GM19025 (cell line): ENCODE measurements at regions not wholly inside any gene's neighbourhood (a gene's known extent, or its start where the extent isn't known, plus 50 kb on each side); places are given as distances from the start of the nearest gene placed in this dataset.

Experiments
- ATAC-seq: cut with Tn5 transposase; IDR thresholded peaks from one replicate; pipeline ENCODE4 v1.9.1; 2021; ENCODE audit warnings: mild to moderate bottlenecking, low read depth, moderate library complexity; ENCODE audit not compliant: unreplicated experiment

DNA sequence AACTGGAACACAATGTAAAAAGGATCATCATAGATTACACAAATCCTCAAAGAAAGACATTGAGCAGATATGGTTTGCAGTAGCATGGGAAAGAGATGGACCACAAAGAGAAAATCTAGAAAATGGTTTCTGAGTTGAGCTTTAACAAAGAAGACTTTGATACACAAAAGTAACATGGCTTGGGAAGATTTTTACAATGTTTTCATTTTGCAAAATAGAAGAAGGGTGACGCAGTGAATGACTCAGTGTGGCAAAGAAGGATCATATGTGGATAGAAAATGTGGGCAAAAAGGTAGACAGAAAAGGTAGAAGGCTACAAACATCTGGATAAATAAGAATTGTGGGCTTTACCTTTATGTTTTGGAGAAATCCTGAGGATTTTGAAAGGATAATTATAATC lies 1220.5 kb downstream of the PCDH17 start:
- ATAC-seq: no peak

DNA sequence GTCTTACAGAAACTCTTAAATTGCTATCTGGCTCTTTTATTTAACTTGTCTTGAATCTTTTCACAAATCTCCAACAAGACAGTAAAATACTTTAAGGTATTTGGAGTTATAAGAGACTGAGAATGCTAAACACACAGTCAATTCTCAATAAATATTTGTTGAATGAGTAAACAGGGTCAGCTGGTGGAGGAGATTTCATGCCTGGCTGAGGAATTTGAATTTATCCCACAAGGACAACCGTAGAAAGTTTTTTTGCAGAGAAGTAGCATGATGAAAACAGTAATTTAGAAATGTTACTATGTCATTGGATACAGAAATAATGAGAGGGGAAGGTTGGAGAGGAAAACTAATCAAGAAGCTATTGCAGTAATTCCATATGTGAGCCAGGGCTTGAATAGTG lies 1223.7 kb downstream of the PCDH17 start:
- no peak for ATAC-seq

- ATAC-seq: no peak
Measured at GRCh38 chr13:58858870-58859371, 1227.4 kb downstream of the PCDH17 start.

DNA sequence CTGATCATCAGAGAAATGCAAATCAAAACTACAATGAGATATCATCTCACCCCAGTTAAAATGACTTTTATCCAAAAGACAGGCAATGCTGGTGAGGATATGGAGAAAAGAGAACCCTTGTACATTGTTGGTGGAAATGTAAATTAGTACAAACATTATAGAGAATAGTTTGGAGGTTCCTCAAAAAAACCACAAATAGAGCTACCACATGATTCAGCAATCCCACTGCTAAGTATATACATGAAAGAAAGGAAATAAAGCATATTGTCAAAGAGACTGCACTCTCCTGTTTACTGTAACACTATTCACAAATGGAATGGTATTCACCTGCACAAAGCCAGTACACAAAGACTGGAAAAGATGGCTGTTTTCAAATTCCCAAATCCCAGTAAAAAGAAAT lies 1233.7 kb downstream of the PCDH17 start:
- no peak for ATAC-seq

DNA sequence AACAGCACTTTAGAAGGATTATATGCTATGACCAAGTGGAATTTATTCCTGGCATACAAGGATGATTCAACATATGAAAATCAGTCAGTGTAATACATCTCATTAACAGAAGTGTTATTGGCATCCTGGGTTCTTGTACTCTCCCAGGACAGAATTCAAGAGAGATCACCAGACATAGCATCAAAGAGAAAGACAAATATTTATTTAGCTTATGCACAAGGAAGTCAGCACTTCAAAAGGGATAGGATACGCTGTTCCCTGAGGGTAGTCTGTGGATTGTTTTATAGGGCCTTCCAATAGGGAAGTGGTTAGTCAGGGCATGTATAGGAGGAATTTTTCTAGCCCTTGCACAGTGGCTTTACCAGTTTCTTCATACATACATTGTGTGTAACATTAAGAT lies 1238.0 kb downstream of the PCDH17 start:
- ATAC-seq: no peak

DNA sequence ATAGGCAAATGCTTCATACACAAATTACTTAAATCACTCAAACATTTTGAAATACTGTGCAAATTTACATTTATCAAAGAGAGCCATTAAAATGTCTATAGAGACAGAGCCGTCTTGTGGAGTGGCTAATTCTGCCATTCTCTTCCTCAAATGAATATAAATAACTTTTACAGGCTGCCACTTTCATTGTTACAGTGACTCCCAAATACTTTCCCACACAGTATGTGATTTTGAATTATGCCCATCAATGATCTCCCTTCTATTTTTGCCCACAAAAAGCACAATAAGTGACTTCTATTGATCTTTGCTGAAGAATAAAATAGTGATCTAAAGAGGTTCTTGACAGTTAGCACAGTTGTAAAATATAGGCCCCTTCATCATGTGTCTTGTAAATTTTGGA lies 1244.9 kb downstream of the PCDH17 start:
- ATAC-seq: no peak

DNA sequence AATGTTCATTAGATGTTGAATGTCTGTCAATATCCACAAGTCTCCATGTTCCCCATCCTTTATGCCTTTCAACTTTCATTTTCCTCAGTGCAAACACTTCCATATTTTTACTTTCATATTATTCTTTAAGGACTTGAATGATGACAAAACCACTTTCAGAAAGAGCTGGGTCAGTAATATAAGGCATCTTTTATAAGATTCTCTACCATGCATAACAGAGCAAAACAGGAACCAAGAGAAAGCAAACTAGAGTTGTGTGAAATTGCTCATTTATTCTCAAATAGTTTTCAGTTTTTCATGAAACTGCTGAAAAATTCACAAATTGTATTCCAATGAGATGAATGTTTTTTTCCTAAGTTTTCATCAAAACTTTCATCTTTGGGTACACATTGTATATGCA lies 1247.6 kb downstream of the PCDH17 start:
- no peak for ATAC-seq

DNA sequence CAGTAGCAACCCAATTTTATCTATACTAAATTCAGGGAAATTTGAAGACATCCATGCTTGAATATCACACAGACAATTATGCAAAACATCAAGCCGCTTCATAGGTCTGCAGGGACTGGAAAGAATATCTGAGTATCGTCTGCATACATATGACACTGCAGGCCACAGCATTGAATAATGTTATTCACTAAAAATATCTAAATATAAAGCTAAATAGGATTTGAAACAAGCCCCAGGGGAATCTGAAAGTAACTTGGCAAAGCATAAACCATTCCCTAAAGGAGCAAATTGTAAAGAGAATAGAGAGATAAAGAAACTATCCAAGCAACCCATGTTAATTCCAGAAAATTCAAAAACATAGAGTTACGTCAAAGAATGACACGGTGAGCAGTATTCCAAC lies 1251.0 kb downstream of the PCDH17 start:
- ATAC-seq: no peak

DNA sequence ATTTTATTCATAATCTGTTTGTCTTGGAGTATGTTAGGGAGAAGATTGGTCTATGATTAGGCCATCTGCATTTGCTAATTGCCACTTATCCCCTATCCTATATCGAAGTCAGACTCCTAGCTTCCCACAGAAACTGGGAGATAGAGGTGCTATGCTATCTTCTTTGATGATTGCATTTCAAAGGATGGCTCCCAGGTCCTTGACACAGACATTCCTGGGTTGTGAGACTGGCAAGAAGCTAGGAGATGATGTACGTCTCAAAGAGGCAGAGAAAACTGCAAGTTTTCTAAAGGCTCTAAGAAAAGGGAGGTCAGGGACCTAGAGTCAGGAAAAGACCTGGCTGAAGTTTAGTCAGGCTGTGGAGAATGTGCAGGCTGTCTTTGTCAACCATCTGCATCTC lies 1251.9 kb downstream of the PCDH17 start:
- no peak for ATAC-seq

DNA sequence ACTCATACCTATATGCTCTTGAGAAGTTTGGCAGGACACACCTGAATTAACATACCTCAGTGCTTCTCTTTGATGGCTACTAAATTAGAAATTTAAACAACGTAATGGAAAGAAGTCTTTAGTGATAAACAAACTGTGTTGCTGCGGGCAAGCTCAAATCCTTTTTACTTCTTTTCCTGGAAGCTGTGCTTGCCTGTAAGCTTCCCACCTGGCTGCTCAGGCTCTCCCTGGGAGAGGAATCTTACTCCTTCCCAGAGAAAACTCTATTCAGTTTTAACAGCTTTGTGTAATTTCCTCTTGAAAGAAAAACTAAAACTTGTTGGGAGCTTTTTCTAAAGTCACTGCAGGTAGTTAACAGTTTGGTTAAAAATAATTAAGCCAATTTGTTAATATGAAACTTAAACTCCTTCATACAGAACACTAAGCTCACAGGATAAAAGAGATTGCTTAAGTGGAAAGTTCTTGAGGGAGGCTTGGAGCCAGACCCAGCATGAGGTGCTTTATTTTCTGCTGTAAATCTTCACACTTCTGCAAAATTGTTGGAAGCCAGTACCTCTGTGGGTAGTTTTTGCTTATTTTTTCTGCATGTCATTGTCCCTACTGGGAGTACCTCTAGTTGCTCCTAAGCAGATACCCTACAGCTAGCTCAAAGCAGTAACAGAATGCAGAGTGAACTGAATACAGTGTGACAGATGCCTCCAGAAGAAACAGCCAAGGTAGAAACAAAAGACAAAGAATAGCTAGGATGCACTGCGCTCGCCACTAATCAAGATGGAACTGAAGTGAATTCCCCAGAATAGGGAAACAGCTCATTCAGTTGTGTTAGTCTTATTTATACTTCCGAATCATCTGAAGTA lies 1253.0 kb downstream of the PCDH17 start:
- no peak for ATAC-seq

DNA sequence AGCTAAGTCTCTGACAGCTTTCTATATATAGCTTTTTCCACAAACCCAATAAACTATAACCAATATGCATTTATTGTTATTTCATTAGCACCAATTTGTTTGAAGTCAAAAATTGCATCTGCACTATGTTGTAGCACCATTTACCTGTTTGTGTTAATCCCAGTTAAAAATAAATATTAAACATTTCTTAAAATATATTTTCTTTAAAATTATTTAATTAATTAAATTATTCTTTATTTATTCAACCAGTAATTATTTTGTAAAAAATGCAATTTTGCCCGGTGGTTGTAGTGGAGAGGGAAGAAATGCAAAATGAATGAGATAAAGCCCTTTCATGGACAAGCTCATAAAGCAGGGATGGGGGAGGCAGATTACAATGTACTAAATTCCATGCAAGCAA lies 1257.9 kb downstream of the PCDH17 start:
- ATAC-seq: no peak

GRCh38 chr13:58893396-58893795 lies 1261.9 kb downstream of the PCDH17 start:
- no peak for ATAC-seq

DNA sequence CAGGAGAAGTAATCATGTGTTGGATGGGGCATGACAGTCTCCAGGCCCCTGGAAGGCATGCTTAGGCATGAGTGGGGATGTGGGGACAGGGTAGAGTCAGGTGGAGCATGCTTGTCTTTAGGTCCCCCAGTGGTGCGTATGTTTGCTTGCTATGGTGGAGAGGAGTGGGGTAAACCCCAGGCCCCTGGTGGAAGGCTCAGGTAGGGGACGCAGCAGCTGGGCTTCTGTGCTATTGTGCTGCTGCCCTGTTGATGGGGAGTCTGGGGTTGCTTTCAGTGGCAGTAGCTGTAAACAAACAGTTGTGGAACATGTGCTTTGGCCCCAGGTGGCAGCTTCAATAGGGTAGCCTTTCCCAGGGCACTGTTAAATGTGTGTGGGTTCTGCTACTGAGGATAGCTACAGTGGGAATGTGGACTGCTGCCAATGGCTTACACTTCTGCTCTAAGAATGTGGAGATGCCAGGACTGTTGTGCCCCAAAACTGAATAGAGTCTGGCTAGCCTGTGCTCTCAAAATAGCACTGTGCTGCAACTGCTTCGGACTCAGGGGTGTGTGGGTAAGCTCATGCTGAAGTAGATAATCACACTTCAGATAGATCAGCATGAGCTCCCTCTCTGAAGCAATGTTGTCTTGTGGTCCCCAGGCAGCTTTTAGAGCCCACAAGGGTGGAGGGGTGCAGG lies 1257.3 kb downstream of the DIAPH3 start:
- no peak for ATAC-seq

GRCh38 chr13:58907347-58907746 lies 1256.4 kb downstream of the DIAPH3 start:
- no peak for ATAC-seq

GRCh38 chr13:58908019-58908679 lies 1255.6 kb downstream of the DIAPH3 start:
- no peak for ATAC-seq

- no peak for ATAC-seq
Measured at GRCh38 chr13:58919551-58919950, 1244.2 kb downstream of the DIAPH3 start.

GRCh38 chr13:58921129-58921528 lies 1242.6 kb downstream of the DIAPH3 start:
- no peak for ATAC-seq

GRCh38 chr13:58926858-58927257 lies 1236.9 kb downstream of the DIAPH3 start:
- no peak for ATAC-seq

DNA sequence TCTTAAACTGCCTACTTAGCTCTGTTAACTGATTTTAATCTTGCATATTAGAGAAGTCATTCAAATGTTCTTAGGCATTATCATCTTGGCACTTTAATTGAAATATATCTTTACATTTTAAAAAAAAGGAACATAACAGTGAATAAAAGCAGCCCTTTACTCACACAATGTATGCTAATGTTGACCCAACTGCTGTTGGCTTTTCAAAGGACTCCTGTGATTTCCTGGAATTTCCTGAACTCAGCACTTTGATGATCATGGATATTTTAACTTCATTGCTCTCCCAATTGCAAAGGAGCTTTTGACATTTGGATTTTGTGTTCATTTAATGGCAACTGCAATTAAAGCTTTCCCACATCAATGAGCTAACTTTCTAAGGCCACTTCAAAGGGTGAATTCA lies 1230.3 kb downstream of the DIAPH3 start:
- no peak for ATAC-seq

DNA sequence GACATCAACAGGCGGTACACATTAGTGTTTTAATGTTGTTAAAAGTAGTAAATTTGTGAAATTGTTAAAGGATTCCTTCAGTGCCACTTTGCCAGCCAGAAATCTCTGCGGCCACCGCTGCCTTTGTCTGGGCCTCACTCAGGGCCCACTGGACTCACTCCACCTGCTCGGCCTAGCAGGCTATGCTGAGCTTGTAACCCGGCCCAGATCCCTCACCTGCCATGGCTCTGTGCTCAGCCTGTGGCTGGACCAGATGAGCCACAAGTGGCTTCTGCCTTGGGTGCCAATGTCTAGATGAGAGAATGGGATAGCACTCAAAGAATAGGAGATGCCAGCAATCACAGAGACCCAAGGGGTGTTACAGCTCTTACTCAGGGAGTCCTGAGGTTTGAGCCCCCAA lies 1228.0 kb downstream of the DIAPH3 start:
- no peak for ATAC-seq

DNA sequence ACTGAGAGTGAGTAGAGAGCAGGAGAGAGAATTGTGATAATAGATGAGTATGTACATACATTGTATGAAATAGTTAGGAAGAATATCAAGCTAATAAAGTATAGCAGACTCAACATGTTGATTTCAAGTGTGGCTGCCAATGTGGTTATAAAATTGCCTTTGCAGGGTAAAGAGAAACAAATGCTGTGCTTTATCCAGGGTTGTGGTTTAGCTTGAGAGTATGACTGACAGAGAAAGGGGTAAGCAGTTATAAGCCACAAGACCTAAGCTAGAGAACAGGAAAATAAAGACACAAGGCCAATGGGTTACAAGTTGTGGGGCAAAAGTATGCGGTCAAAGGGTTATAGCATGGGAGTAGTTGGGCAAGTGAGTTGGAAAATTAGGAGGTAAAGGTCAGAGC lies 1217.5 kb downstream of the DIAPH3 start:
- ATAC-seq: no peak
